Pancreas (tissue), 10 donors: ENCODE measurements at regions not wholly inside any gene's neighbourhood (a gene's known extent, or its start where the extent isn't known, plus 50 kb on each side); places are given as distances from the start of the nearest gene placed in this dataset.

Experiments used
- ATAC-seq, 4 donors: fragments of 200-7000 bp; cut with Tn5 transposase; one replicate each; pipeline versions ENCODE4 v1.8.0 to v1.9.1; 2020; ENCODE audit warnings: mild to moderate bottlenecking in 4 of 4, moderate library complexity in 4 of 4
- DNase-seq, 6 donors: peaks; one replicate each; pipeline ENCODE4 v3.0.0-alpha.2; 2020
- FAIRE-seq: peaks from 2 replicates; lab custom pipeline; 2012; peaks lifted over from hg19 to GRCh38; lab: Jason Lieb, UNC
- H3K27ac ChIP-seq, 4 donors: fragments of 200-600 bp; sonication (generic); 1 replicate in 3 of 4; 2 replicates in 1 of 4; pipeline versions ENCODE4 v1.5.0 to v1.8.0; 2020
- H3K27me3 ChIP-seq, 4 donors: fragments of 200-600 bp; one replicate each; pipeline ENCODE4 v1.8.0; 2021
- H3K36me3 ChIP-seq, 3 donors: fragments of 200-600 bp; sonication (generic) in 1 of 3; one replicate each; pipeline versions ENCODE4 v1.5.0 to v1.8.0; 2020 to 2021
- H3K4me1 ChIP-seq, 3 donors: fragments of 200-600 bp; one replicate each; pipeline ENCODE4 v1.8.0; 2021
- H3K4me3 ChIP-seq, 4 donors: fragments of 200-600 bp; sonication (generic) in 2 of 4; one replicate each; pipeline versions ENCODE4 v1.5.0 to v1.8.0; 2020 to 2021
- H3K9me3 ChIP-seq, 4 donors: fragments of 200-600 bp; one replicate each; pipeline ENCODE4 v1.8.0; 2021
- WGBS, 2 donors: extraction: QIAGEN DNeasy Blood & Tissue Kit; methylation state at CpG; one replicate each; pipeline ENCODE4 v1.1.7; 2013; 5-methylcytosine and 5-hydroxymethylcytosine counted together
- intact Hi-C, 3 donors: fragments of 100-400 bp; cut with DNase I; formaldehyde crosslinking; loops; one replicate each; pipeline versions ENCODE4 v1.11.1 to v1.14.2; 2022
- TF ChIP-seq, protein P1 (sequence below), 4 donors: fragments of 200-600 bp; sonication (generic) in 3 of 4; IDR thresholded peaks; one replicate each; pipeline versions ENCODE4 v1.5.0 to v1.8.0; 2021; ENCODE audit warnings: antibody characterized with exemption in 4 of 4
- donor health status: healthy with polysubstance abuse.
- donor health status: DM: no; HTN: no; CAD: no; lungs with moderate emphysema.
- donor health status: DM: no; HTN: no; CAD: no.
- donor health status: control.
- donor health status: control.
- donor health status: Bipolar disorder and iron deficiency.
- donor health status: DM: yes; HTN: yes; CAD: no.
- donor health status: DM: no; HTN: no; CAD: no.
- donor health status: DM: no; HTN: no; CAD: no.
- donor health status: DM: yes; HTN: yes; CAD: no.

- ATAC-seq (no peak), DNase-seq (no peak), FAIRE-seq (no peak)
- TF ChIP-seq, protein P1, sequence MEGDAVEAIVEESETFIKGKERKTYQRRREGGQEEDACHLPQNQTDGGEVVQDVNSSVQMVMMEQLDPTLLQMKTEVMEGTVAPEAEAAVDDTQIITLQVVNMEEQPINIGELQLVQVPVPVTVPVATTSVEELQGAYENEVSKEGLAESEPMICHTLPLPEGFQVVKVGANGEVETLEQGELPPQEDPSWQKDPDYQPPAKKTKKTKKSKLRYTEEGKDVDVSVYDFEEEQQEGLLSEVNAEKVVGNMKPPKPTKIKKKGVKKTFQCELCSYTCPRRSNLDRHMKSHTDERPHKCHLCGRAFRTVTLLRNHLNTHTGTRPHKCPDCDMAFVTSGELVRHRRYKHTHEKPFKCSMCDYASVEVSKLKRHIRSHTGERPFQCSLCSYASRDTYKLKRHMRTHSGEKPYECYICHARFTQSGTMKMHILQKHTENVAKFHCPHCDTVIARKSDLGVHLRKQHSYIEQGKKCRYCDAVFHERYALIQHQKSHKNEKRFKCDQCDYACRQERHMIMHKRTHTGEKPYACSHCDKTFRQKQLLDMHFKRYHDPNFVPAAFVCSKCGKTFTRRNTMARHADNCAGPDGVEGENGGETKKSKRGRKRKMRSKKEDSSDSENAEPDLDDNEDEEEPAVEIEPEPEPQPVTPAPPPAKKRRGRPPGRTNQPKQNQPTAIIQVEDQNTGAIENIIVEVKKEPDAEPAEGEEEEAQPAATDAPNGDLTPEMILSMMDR (IDR thresholded peaks at IDR 0.05): no peak
- Histone ChIP-seq H3K27me3 (no peaks in the 10 kb centered on the region), H3K27ac (no peak overlapping the region), H3K9me3 (no peaks in the 10 kb centered on the region), H3K36me3 (no peaks in the 10 kb centered on the region), H3K4me3 (no peak overlapping the region), H3K4me1 (no peaks in the 10 kb centered on the region)
- 52 to 65% methylated on average over 4 of the region's 4 CpGs for WGBS, 2 donors
- intact Hi-C loops: no loop called here
These were observed 651.2 kb downstream of the SLITRK6 start for GRCh38 chr13:85148009-85148408.

DNA sequence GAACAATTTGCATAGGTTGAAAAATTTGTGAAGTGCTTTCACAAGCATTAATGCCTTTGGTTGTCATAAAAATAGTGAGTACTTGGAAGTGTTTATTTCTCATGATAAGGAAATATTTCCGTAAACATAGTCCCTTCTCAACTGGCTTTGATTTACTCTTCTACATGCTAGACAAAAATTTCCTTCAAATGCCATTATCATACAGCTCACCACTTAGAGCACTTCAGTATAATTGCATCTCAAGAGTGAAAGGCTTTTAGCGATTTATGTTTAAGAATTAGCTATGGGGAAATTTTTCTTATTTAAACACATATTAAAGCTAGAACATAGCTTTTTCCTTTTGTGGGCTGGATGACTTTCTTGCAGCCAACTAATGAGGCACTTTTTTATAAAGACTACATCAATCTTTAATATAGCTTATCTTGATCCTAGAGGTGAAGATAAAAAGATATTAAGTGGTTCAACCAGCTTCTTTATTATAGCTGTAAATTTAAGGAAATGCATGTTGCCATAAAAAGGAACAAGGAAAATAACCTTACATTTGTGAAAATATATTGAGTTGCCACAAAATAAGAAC lies 656.8 kb downstream of the SLITRK6 start:
- WGBS, 2 donors: 63 to 65% methylated on average over 2 of the region's 2 CpGs

DNA sequence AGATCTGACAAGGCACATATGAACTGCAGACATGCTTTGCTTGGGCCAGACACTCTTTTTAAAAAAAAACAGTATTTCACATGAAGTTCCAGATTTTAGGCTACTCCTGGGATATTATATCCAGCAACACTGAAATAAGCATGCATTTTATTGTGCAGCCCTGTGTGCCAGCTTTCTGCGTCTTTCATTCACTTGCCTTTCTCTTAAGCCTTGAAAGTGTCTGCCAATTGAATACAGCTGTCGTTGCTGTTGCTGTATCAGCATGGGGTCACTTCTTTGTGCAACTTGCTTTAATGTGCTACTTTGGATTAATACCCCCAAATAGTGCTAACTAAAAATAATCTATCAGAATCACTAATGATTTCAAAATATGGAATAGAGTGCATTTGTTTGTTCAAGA lies 657.8 kb downstream of the SLITRK6 start:
- Histone ChIP-seq H3K4me1 (no peaks in the 10 kb centered on the region), H3K27me3 (no peaks in the 10 kb centered on the region), H3K9me3 (no peaks in the 10 kb centered on the region), H3K27ac (no peak overlapping the region), H3K36me3 (no peaks in the 10 kb centered on the region), H3K4me3 (no peak overlapping the region)
- FAIRE-seq: no peak
- no peak for DNase-seq
- intact Hi-C loops: no loop called here
- 44 to 65% methylated on average over 2 of the region's 2 CpGs for WGBS, 2 donors
- TF ChIP-seq, protein P1 (IDR thresholded peaks at IDR 0.05): no peak
- ATAC-seq: no peak

More for the DNA sequence above, 656.8 kb downstream of the SLITRK6 start:
- no peaks in the 10 kb centered on the region for H3K4me1 ChIP-seq
- TF ChIP-seq, protein P1 (IDR thresholded peaks at IDR 0.05): no peak
- intact Hi-C loops: no loop called here
- no peak overlapping the region for H3K27ac ChIP-seq
- H3K27me3 ChIP-seq: no peaks in the 10 kb centered on the region
- FAIRE-seq: no peak
- DNase-seq: no peak
- no peak overlapping the region for H3K4me3 ChIP-seq
- ATAC-seq: no peak
- H3K9me3 ChIP-seq: no peaks in the 10 kb centered on the region
- H3K36me3 ChIP-seq: no peaks in the 10 kb centered on the region

DNA sequence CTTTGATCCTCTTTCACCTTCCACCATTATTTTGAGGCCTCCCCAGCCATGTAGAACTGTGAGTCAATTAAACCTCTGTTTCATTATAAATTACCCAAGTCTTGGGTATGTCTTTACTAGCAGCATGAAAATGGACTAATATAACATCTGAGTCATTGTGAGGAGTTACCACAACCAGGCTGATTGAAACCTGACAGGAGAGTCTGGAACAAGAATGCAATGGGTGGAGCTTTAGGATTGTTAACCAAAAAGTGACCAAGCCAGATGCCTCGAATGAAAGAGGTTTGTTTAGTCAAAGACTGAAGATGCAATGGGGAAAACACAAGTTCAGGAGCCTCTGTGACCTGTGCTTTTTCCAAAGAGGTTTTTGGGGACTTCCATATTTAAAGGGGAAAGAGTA lies 659.0 kb downstream of the SLITRK6 start:
- ATAC-seq (no peak), DNase-seq (no peak), FAIRE-seq (no peak)
- 15 to 20% methylated on average over 1 of the region's 1 CpG for WGBS, 2 donors
- H3K4me1 ChIP-seq: no peaks in the 10 kb centered on the region
- H3K27ac ChIP-seq: no peak overlapping the region
- intact Hi-C loops: no loop called here
- no peaks in the 10 kb centered on the region for H3K27me3 ChIP-seq
- no peak overlapping the region for H3K4me3 ChIP-seq
- TF ChIP-seq, protein P1 (IDR thresholded peaks at IDR 0.05): no peak
- no peaks in the 10 kb centered on the region for H3K36me3 ChIP-seq
- no peaks in the 10 kb centered on the region for H3K9me3 ChIP-seq

GRCh38 chr13:85137516-85137915 lies 661.7 kb downstream of the SLITRK6 start:
- Histone ChIP-seq H3K36me3 (no peaks in the 10 kb centered on the region), H3K9me3 (no peaks in the 10 kb centered on the region), H3K4me1 (no peaks in the 10 kb centered on the region), H3K27ac (no peak overlapping the region), H3K27me3 (no peaks in the 10 kb centered on the region), H3K4me3 (no peak overlapping the region)
- ATAC-seq (no peak), DNase-seq (no peak), FAIRE-seq (no peak)
- TF ChIP-seq, protein P1 (IDR thresholded peaks at IDR 0.05): no peak
- WGBS, 2 donors: 41 to 58% methylated on average over 1 of the region's 1 CpG
- intact Hi-C loops: no loop called here
